ENCODE measurements at regions not wholly inside any gene's neighbourhood (a gene's known extent, or its start where the extent isn't known, plus 50 kb on each side); places are given as distances from the start of the nearest gene placed in this dataset.
"Not testable (repeated sequence)": the region's sequence is repeated elsewhere in the genome, so short reads cannot be mapped to it uniquely, and the experiment has no call there.

DNA sequence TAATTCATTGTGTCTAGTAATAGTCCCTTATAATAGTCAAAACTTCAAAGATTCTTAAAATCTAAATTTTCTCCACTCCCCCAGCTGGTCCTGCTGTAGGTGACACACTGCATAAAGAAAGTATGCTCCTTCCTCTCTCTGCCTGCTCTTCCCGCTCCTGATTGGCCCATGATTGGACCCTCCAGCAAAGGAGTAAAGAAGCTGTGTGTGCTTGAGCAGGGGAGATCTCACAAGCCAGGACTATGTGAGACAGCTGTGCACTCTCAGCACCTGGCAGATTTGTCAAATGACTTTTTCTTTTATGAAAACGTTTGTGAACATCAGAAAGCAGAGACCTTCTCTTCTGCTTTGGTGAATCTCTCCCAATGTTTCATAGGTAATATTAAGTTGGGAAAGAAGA lies 274.8 kb upstream of the LYPLAL1 start:
- no peak for DNase-seq (ENCODE audit: low read depth in 2 of 3, low spot score in 2 of 3)

- no peak for DNase-seq (ENCODE audit: low read depth in 2 of 3, low spot score in 2 of 3)
Observed at GRCh38 chr1:218900615-218901014, 273.1 kb upstream of the LYPLAL1 start.

DNA sequence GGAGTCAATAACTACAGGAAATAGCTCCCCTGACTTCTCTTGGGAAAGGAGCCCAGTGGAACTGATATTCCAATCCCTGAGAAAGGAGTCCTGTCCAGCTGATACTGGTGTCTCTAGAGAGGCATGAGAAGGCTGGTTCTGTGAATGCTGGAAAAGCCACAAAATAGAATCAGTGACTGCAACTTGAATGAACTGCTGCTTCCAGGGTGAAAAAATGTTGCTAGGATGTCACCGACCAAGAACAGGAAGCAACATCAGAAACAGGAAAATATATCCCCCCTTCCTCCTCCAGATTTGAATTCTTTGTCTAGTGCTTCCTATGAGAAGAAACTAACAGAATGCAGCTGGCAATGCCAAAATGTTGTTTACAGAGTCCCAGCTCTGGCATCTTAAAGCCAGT lies 269.3 kb upstream of the LYPLAL1 start:
- no peak for DNase-seq (ENCODE audit: low read depth in 2 of 3, low spot score in 2 of 3)

GRCh38 chr1:218916720-218917119 lies 257.0 kb upstream of the LYPLAL1 start:
- no peak for DNase-seq (ENCODE audit: low read depth in 2 of 3, low spot score in 2 of 3)

- no peak for DNase-seq (ENCODE audit: low read depth in 2 of 3, low spot score in 2 of 3)
Observed at GRCh38 chr1:218917656-218918055, 256.0 kb upstream of the LYPLAL1 start.

- no peak for DNase-seq (ENCODE audit: low read depth in 2 of 3, low spot score in 2 of 3)
Observed at GRCh38 chr1:218925777-218926176, 247.9 kb upstream of the LYPLAL1 start.

DNA sequence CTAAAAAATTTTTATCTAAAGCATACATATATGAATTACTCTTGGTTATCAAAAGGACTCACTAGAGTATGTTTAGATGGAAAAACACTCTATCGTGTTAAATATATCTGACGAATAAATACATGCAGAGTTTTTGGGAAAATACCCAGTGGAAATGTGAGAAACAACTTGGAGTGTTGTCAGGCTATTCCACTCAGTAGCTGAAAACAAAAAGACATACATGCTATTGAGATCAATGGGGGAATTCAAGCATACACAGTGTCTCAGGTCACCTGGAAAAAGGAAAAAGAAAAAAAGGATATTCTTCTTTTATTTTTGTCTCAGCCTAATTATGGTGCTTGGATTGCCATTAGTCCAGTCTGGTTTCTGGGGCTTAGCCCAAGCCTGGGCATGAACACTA lies 247.0 kb upstream of the LYPLAL1 start:
- no peak for DNase-seq (ENCODE audit: low read depth in 2 of 3, low spot score in 2 of 3)

DNA sequence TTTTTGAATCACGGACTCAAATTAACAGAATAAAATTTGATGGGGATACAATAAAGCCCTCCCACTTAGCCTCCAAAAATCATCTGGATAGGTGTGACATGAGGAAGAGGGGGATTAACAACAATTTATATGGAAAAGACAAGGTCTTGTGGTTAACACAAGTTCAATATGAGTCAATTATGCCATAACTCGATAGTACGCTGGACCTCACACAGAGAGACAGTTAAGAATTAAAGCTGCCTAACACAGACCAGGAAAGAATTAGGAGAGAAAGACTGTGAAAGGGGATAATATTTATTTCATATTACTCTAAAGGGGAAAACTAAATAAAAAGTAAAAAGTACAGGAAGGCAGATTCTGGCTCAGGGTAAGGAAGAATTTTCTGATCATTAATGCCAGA lies 243.7 kb upstream of the LYPLAL1 start:
- DNase-seq (ENCODE audit: low read depth in 2 of 3, low spot score in 2 of 3) = no peak

- DNase-seq (ENCODE audit: low read depth in 2 of 3, low spot score in 2 of 3) = no peak
Observed at GRCh38 chr1:218930472-218931241, 243.0 kb upstream of the LYPLAL1 start.

GRCh38 chr1:218931324-218931723 lies 242.4 kb upstream of the LYPLAL1 start:
- DNase-seq (ENCODE audit: low read depth in 2 of 3, low spot score in 2 of 3) = no peak

GRCh38 chr1:218933513-218933912 lies 240.2 kb upstream of the LYPLAL1 start:
- no peak for DNase-seq (ENCODE audit: low read depth in 2 of 3, low spot score in 2 of 3)

GRCh38 chr1:218935408-218935807 lies 238.3 kb upstream of the LYPLAL1 start:
- not testable (repeated sequence) for DNase-seq (ENCODE audit: low read depth in 2 of 3, low spot score in 2 of 3)

- DNase-seq (ENCODE audit: low read depth in 2 of 3, low spot score in 2 of 3) = no peak
Observed at GRCh38 chr1:218938259-218938658, 235.4 kb upstream of the LYPLAL1 start.

DNA sequence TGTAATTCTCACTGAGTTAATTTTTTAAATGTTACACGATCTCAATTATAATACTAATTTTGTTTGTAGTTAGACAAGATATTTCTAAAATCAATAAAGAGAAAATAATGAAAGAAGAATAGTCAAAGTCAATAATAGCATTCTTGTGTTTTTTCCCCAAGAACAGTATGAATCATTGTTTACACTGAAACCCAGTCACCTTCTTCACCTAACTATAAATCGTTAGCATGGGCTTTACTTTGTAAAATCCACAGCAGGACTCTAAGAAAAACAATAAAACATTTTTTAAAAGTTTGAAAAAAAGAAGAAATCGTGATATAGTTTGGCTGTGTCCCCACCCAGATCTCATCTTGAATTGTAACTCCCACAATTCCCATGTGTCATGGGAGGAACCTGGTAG lies 234.6 kb upstream of the LYPLAL1 start:
- DNase-seq (ENCODE audit: low read depth in 2 of 3, low spot score in 2 of 3) = no peak

- DNase-seq (ENCODE audit: low read depth in 2 of 3, low spot score in 2 of 3) = no peak
Observed at GRCh38 chr1:218942431-218942830, 231.2 kb upstream of the LYPLAL1 start.

DNA sequence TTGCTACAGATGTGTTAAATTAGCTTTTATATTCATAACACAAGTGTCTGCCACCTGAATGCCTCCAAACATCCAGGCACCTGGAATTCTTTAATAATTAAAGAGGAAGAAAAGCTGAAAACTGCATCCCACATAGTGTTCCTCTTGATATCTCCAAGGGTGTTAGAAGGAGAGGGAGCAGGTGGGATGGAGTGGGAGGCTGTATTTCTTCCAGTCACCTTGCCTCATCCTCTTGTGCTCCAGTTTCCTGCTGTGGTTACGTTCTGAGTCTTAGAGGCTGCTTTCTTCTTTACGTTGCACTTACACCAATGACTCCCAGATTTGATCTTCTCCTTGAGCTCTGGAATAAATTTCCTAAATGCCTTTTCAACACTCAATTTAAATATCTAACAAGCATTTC lies 230.3 kb upstream of the LYPLAL1 start:
- no peak for DNase-seq (ENCODE audit: low read depth in 2 of 3, low spot score in 2 of 3)

GRCh38 chr1:218945050-218945449 lies 228.6 kb upstream of the LYPLAL1 start:
- DNase-seq (ENCODE audit: low read depth in 2 of 3, low spot score in 2 of 3) = no peak

- no peak for DNase-seq (ENCODE audit: low read depth in 2 of 3, low spot score in 2 of 3)
Observed at GRCh38 chr1:218946147-218946546, 227.5 kb upstream of the LYPLAL1 start.

DNA sequence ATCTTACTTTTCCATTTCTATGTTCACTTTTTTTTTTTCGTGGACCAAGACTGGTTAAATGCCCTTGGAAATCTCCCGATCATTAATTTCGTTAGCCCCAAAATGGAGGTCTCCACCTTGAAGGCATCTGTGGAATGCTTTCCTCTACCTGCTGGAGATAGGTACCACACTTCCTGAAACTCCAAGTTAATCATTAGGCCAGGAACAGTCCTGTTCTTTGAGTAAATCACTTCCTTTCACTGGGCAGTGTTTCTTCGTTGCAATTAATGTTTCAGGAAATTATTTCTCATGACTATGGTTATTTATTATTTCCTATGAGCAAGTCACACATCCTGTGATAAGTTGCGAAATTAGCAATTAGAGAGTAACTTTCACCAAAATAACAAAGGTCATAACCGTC lies 225.2 kb upstream of the LYPLAL1 start:
- DNase-seq (ENCODE audit: low read depth in 2 of 3, low spot score in 2 of 3) = no peak

DNA sequence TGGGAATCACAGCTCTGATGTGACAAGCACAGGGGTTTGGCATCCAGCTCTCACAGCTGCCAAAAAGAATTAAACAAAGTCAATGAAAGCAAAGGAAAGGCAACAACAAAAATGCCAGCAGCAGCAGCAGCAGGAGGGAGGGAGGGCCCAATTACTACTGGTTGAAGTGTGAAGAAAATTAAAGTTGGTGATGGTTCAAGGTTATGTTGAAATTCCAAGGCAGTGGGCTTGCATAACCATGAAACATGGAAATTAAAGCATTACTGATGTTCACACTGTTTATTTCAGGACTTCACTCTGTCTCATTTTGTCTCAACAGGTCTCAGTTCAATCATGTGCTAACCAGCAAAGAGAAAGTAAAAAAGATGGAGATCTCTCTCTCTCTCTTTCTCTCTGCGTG lies 220.3 kb upstream of the LYPLAL1 start:
- no peak for DNase-seq (ENCODE audit: low read depth in 2 of 3, low spot score in 2 of 3)

DNA sequence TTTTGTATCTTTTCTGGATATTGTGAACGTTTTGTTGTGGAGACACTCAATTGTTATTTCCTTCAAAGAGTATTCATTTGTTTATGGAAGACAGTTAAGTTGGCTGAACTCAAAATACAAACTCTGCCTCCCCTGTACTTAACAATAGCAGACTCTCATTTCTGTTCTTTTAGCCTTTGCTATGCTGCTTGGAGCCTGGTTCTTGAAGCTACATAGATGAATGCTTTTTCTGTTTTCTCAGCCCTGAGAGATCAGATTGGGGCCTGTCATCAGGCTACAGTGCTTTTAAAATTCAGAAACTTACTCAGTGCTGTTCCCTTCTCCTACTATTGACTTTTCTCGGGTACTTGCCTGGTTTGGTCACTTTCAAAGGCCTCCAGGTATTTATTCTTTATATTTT lies 215.7 kb upstream of the LYPLAL1 start:
- DNase-seq (ENCODE audit: low read depth in 2 of 3, low spot score in 2 of 3) = no peak

GRCh38 chr1:218959784-218960183 lies 213.9 kb upstream of the LYPLAL1 start:
- no peak for DNase-seq (ENCODE audit: low read depth in 2 of 3, low spot score in 2 of 3)
